ENCODE measurements at regions not wholly inside any gene's neighbourhood (a gene's known extent, or its start where the extent isn't known, plus 50 kb on each side); places are given as distances from the start of the nearest gene placed in this dataset.

- DNase-seq (ENCODE audit: low read depth in 4 of 4, low spot score in 3 of 4), result no peak
Observed at GRCh38 chr7:155138204-155138603, 68.1 kb downstream of the HTR5A start.

DNA sequence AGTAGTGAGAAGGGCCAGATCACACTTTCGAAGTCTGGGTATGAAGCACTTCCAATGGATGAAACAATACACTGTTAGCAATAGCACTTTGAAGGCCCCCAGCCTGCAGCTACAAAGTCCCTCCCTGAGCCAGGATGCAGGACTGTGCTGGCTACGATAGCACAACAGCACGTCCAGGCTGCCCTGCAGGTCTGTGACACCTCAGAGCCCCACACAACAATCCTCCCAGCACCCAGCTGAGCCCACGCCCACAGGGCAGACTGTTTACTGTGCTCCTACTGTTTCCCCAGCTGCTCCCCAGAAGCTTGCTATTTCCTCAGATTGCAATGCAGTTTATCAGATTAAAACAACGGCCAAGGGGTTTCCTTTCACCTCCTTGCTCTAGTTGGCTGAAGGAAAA lies 71.4 kb downstream of the HTR5A start:
- DNase-seq (ENCODE audit: low read depth in 4 of 4, low spot score in 3 of 4), result no peak

DNA sequence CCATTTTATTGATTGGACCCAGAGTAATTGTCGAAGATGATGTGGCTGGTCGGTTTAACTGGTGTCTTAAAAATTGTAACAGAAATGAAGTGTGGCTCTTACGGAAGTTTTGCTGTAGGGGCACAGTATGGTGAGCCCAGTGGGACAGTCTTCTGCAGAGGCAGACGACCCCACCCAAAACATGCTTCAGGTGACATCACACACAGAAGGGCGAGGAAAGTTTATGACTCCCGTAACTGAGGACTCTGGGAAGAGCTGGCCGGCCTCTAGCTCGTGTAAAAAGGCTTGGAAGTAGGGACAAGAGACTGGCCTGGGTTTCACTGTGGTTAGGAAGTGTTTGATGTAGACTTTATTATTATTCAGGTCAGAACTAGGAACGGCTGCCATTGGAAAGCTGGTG lies 73.3 kb downstream of the HTR5A start:
- DNase-seq (ENCODE audit: low read depth in 4 of 4, low spot score in 3 of 4), result no peak

GRCh38 chr7:155144371-155144770 lies 74.2 kb downstream of the HTR5A start:
- DNase-seq (ENCODE audit: low read depth in 4 of 4, low spot score in 3 of 4), result no peak

DNA sequence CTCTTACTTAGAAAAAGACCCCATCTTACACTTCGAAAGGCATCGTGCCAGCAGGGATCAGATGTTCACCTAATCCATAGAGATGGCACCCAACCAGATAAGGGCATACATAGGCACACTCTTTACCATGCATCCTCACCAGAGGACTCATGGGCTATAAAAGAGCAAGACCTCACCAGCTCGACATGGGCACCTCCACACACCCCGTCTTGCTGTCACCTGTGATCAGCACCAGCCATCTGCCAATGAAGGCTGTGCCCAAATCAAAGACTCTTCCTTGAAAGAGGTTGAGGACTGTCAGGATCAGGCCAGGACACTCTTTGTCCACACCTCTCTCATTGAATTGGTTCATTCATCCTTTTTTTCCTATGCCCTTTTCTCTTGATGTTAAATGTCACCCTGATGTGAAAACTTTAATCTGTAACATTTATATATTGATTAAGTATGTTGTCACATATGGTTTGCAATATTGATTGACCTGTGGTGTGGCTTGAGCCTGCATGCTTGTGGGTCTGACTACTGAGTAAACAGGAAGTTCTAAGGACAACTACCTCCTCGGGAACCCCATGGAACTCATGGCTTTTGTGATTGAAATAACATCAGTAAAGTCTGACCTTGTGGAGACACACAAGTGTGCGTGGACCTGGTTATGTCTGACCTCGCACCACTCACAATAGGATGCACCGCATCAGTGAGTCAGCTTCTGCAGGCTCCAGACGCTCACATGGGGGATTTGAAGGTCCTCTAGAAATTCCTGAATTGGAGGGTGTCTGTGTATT lies 75.5 kb downstream of the HTR5A start:
- DNase-seq (ENCODE audit: low read depth in 4 of 4, low spot score in 3 of 4), result no peak

DNA sequence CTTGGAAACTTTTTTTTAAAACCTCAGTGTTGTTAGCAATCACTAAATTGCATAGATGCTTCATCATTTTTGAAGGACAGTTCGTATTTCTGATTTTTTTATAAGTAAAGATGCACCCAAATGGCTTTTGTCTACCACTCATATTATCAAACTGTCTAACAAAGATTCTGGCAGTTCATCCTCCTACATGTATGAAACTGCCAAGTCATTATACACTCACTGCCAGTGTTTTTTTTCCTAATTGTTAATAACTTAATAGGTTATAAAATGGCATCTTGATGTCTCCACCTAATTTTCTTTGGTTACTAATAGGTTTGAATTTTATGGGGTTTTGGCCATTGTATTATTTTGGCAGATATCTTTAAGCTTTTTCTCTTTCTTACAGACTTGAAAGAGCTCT lies 77.0 kb downstream of the HTR5A start:
- no peak for DNase-seq (ENCODE audit: low read depth in 4 of 4, low spot score in 3 of 4)

GRCh38 chr7:155147624-155148023 lies 77.5 kb downstream of the HTR5A start:
- no peak for DNase-seq (ENCODE audit: low read depth in 4 of 4, low spot score in 3 of 4)

GRCh38 chr7:155153676-155154075 lies 83.6 kb downstream of the HTR5A start:
- DNase-seq (ENCODE audit: low read depth in 4 of 4, low spot score in 3 of 4), result no peak

- no peak for DNase-seq (ENCODE audit: low read depth in 4 of 4, low spot score in 3 of 4)
Observed at GRCh38 chr7:155154586-155154985, 84.5 kb downstream of the HTR5A start.

- DNase-seq (ENCODE audit: low read depth in 4 of 4, low spot score in 3 of 4), result no peak
Observed at GRCh38 chr7:155161690-155162089, 91.6 kb downstream of the HTR5A start.

DNA sequence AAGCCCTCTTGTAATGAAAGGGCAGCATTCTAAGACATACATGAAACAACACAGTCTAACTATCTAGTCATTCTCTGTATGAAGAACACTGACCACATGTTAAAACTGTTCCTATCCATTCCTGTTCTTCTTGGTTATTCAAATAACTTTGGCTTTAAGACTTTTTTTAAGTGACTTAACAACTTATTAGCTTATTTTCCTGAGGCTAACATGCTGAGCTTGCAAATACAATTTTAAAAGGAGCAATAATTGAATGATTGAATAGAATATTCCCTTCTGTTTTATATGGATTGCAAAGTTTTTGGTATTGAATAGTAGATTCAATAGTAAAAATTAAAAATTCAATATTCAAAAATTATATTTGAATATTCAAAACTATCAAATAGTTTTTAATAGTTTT lies 92.3 kb downstream of the HTR5A start:
- no peak for DNase-seq (ENCODE audit: low read depth in 4 of 4, low spot score in 3 of 4)

DNA sequence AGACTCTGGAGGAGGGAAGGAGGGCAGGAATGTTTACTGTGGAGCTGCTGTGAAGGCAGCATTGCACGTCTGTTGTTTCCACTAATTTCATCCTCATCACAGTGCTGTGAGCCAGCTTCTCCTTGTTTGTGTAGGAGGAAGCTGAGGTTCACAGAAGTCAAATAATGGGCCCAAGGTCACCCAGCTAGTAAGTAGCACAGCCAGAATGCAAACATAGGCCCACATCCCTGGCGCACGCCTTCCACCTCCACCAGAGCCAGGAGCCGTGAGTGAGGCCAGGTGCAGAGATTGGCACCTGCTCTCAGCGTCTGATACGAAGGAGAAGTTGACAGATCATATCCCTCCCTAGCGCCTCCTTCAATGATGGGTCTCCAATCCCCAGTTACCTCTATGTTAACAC lies 93.6 kb downstream of the HTR5A start:
- no peak for DNase-seq (ENCODE audit: low read depth in 4 of 4, low spot score in 3 of 4)

GRCh38 chr7:155164316-155164715 lies 94.2 kb downstream of the HTR5A start:
- DNase-seq (ENCODE audit: low read depth in 4 of 4, low spot score in 3 of 4), result no peak

- no peak for DNase-seq (ENCODE audit: low read depth in 4 of 4, low spot score in 3 of 4)
Observed at GRCh38 chr7:155166108-155166507, 96.0 kb downstream of the HTR5A start.

DNA sequence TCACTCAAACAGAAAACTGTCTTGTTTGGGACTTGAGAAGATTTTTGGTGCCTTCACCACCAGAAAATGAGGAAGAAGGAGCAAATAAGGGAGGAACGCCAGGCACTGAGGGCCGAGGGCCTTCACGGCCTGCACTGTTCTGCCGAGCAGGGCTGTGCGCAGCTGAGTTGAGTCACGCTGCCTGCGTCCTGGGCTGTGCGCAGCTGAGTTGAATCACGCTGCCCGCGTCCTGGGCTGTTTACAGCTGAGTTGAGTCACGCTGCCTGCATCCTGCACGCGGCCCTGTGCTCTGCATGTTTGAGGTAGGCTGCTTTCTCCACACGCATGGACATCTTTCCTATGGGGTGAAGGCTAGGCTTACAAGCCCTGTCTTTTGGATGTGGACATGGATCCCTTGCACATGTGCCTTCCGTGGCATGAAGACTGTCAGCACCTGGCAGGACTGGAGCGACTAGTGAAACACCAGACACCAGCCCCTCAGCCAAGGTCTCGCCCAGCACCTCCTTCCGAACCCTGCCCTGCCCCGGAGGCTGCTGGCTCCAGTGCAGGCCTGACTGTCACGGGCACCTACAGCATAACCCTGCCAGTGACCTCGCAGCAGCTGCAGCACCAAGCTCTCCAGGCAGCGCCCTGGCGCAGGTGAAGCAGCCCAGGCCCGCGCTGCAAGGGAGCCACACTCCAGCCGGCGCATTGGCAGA lies 96.7 kb downstream of the HTR5A start:
- peak in 1 of 4 donors; percentile 16 for DNase-seq (ENCODE audit: low read depth in 4 of 4, low spot score in 3 of 4)

GRCh38 chr7:155167706-155168365 lies 97.7 kb downstream of the HTR5A start:
- DNase-seq (ENCODE audit: low read depth in 4 of 4, low spot score in 3 of 4), result no peak

DNA sequence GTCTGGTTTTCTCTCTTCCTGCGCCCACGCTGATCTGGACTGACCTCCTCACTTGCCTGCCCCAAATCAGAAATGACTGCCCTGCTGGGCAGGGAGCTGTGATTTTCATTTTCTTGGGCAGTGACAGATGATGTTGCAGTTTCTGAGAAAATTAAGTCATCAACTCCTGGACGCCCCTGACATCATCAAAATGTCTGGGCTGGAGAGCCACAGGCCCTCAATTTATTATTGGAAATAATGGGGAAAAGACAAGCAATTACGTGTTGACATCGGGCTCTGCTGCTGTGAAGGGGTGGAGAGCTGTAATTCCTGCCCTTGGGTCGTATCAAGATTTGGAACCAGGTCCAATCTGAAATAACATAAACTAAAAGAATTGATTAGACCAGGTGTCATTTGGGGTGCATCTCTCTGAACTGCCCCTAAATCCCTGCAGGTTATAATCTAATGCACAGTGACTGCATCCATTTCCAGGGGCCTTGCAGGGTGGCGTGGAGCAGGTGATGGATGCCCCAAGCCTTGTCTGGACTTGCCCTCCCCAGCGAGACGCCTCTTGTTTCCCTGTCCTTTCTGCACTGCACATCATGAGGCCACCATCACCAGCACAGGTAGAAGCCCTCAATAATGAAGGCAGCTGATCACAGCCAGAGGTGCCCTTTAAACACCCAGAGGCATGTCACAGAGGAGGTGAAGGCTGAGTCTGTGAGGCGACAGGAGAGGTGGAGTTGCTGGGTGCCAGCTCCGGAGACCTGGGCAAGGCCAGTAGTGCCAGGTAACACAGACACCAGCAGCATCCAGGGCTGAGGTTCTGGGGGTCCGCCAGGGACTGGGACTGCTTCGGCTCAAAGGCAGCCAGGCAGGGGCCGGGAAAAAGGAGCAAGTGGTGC lies 98.7 kb downstream of the HTR5A start:
- no peak for DNase-seq (ENCODE audit: low read depth in 4 of 4, low spot score in 3 of 4)

DNA sequence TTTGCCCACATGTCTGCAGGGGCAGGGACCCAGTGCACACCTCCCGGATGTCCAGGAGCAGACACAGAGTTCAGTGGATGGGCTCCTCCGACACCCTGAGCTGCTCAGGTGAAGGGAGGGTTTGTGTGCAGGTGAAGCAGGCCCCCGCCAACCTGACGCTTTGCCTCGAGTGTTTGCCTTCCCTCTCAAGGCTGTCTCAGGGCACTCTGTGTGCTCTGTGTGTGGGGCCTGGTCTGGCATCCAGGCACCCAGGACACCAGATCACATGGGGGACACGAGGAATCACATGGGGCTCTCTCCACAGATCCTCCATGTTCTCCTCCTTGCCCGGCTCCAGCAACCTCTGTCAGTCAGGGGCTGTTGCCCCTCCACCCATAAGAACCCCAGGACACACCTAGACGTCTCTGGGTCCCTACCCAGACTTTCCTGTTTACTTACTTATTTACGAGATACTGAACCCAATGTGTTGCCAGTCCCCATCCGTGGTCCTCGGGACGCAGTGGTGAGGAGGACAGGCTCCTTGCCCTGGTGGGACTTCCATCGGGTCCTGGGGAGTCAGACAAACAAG lies 99.5 kb downstream of the HTR5A start:
- DNase-seq (ENCODE audit: low read depth in 4 of 4, low spot score in 3 of 4), result no peak

DNA sequence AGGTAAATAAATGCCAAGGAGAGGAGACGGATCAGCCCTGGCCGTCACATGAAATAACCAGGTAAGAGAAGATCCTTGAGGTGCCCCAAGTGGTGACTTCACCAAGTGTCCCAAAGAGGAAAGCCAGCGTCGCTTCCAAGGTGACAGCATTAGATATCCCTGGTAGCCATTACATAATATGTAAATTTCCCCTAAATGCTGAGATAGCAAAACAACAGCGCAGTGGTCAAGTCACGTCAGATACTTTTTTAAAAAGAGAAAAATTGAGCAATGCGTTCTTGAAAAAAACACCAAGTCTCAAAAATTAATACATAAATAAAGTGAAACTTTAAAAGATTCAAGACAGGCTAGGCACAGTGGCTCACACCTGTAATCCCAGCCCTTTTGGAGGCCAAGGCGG lies 100.2 kb downstream of the HTR5A start:
- no peak for DNase-seq (ENCODE audit: low read depth in 4 of 4, low spot score in 3 of 4)

DNA sequence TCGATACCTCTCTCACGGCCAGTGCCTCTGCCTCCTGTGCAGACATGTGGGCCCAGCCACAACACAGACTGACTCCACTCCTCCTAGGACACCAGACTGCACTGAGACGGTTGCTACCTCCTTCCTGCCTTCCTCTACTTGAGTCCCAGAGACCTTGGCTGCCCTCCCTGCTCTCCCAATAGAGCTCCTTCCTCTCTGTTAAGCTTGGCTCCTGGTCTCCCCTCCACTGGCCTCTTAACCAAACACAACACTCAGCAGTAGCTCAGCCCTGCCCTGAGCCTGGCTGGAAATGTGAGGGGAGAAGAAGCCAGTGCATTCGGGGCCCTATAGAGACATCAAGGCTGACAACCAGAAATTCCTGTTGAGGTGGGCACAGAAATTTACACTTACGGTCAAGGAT lies 102.0 kb downstream of the HTR5A start:
- no peak for DNase-seq (ENCODE audit: low read depth in 4 of 4, low spot score in 3 of 4)

DNA sequence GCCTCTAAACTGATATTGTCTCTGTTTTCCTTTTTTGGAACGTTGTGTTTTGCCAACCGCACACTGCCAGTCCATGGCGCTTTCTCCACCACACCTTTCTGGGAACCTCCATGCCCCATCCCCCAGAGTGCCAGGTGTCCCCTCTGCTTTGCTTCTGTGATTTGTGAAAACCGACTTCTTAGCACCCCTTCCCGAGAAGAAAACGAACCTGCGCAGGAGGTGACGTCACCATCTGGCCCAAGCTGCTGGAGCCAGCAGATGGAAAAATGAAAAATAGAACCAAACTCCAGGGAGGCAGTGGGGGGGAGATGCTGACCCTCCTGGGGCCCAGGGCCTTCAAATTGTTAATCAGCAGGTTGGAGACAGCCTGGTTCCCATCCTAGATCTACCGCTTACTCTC lies 103.8 kb downstream of the HTR5A start:
- DNase-seq (ENCODE audit: low read depth in 4 of 4, low spot score in 3 of 4), result no peak
